Esophagus squamous epithelium (tissue), 4 donors: ENCODE measurements at regions not wholly inside any gene's neighbourhood (a gene's known extent, or its start where the extent isn't known, plus 50 kb on each side); places are given as distances from the start of the nearest gene placed in this dataset.

ENCODE experiments used
- POLR2A ChIP-seq, 4 donors: fragments of 450-650 bp; IDR thresholded peaks; one replicate each; pipeline ENCODE4 v1.6.1; 2017; ENCODE audit warnings: antibody characterized with exemption in 4 of 4, mild to moderate bottlenecking in 4 of 4, moderate library complexity in 3 of 4
- TF ChIP-seq, protein P1 (sequence below), 6 experiments: fragments of 450-650 bp in 4 of 6; fragments of 200-600 bp in 2 of 6; sonication (generic) in 2 of 6; IDR thresholded peaks; one replicate each; pipeline ENCODE4 v1.5.1; 2016 to 2019; ENCODE audit warnings: antibody characterized with exemption in 6 of 6, mild to moderate bottlenecking in 4 of 6, moderate library complexity in 4 of 6

DNA sequence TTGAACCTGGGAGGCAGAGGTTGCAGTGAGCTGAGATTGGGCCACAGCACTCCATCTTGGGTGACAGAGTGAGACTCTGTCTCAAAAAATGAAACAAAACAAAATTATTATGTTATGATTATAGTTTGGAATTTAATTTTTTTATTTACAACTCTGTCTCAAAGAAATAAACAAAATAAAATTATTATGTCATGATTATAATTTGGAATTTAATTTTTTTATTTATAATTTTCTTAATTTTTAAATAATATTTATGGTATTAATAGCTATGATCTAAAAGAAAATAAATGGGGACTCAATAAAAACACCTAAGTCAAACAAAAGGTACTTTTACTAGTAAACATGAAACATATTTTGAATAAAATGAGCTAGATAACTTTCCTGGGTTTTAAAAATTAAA lies 994.8 kb upstream of the GHITM start:
- TF ChIP-seq, protein P1, sequence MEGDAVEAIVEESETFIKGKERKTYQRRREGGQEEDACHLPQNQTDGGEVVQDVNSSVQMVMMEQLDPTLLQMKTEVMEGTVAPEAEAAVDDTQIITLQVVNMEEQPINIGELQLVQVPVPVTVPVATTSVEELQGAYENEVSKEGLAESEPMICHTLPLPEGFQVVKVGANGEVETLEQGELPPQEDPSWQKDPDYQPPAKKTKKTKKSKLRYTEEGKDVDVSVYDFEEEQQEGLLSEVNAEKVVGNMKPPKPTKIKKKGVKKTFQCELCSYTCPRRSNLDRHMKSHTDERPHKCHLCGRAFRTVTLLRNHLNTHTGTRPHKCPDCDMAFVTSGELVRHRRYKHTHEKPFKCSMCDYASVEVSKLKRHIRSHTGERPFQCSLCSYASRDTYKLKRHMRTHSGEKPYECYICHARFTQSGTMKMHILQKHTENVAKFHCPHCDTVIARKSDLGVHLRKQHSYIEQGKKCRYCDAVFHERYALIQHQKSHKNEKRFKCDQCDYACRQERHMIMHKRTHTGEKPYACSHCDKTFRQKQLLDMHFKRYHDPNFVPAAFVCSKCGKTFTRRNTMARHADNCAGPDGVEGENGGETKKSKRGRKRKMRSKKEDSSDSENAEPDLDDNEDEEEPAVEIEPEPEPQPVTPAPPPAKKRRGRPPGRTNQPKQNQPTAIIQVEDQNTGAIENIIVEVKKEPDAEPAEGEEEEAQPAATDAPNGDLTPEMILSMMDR (IDR thresholded peaks at IDR 0.05) = no peak
- no peak for TF ChIP-seq POLR2A (IDR thresholded peaks at IDR 0.05)
